AG09319 (cell line): ENCODE measurements at regions not wholly inside any gene's neighbourhood (a gene's known extent, or its start where the extent isn't known, plus 50 kb on each side); places are given as distances from the start of the nearest gene placed in this dataset.
A peak's percentile ranks its signal among the peaks of the same experiment; 100 is the strongest.

Source experiments
- DNase-seq: peaks from one replicate; pipeline ENCODE4 v3.0.0-alpha.2; 2010; ENCODE audit warnings: low read depth; ENCODE audit errors: extremely low read depth
- TF ChIP-seq, protein P1 (sequence below): IDR thresholded peaks from 2 replicates; pipeline ENCODE4 v1.5.1; 2011; ENCODE audit warnings: low read depth, mild to moderate bottlenecking, inconsistent platforms, low read length, moderate library complexity

DNA sequence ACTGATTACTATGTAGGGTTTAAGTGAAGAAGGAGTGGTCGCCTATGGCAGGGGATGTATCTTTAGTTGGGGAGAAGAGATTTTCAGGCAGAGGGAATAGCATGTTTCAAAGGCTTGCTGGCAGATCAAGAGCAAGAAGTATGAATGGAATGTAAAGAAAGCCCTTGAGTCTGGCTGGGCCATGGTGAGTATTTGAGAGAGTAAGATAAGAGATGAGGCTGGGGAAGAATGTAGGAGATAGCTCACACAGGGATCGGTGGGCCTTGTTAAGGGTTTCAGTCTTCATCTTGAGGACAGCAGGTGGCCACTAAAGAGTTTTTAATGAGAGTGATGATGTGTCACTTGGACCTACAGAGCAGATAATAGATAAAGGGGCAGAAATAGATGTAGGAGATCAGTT lies 319.1 kb upstream of the RPS6KA3 start:
- DNase-seq = no peak

DNA sequence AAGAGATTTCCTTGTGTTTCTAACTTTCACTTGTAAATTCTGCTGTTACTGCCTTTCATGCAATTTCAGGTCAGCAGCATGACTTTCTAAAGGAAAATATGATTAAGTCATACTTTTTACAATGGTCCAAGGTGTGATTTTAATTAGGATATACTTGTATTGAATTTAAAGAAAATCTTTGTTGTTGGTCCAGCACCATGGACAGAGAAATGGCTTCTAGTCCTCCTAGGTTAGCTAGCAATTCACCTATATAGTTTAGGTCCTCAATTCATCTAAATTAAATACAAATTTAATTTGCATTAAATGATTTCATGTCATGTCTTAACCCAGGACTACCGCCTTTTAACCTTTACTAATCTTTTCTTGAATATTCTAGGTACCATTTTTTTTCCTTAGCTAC lies 304.9 kb upstream of the RPS6KA3 start:
- TF ChIP-seq, protein P1, sequence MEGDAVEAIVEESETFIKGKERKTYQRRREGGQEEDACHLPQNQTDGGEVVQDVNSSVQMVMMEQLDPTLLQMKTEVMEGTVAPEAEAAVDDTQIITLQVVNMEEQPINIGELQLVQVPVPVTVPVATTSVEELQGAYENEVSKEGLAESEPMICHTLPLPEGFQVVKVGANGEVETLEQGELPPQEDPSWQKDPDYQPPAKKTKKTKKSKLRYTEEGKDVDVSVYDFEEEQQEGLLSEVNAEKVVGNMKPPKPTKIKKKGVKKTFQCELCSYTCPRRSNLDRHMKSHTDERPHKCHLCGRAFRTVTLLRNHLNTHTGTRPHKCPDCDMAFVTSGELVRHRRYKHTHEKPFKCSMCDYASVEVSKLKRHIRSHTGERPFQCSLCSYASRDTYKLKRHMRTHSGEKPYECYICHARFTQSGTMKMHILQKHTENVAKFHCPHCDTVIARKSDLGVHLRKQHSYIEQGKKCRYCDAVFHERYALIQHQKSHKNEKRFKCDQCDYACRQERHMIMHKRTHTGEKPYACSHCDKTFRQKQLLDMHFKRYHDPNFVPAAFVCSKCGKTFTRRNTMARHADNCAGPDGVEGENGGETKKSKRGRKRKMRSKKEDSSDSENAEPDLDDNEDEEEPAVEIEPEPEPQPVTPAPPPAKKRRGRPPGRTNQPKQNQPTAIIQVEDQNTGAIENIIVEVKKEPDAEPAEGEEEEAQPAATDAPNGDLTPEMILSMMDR = no peak
- no peak for DNase-seq

More for the DNA sequence above, 319.1 kb upstream of the RPS6KA3 start:
- TF ChIP-seq, protein P1 = no peak

DNA sequence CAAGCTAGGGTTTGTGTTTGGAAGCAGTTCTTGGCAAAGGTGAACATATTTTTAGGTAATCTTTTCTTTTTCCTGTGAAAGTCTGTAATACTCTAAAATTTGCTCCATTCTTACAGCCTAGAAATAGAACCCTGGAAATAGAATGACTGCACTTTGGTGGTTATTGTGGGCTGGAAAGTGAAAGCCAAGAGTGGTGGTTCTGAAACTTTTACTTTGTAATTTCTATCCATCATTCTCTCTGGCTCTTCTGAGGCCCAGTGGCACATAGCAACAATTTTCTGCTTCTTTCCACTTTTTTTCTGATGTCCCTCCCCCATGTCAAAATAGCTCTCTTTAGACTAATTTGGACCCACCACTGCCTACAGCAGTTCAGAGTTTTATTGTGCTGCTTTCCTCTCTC lies 300.4 kb upstream of the RPS6KA3 start:
- TF ChIP-seq, protein P1 = no peak
- no peak for DNase-seq

GRCh38 chrX:20547611-20548051 lies 280.9 kb upstream of the RPS6KA3 start:
- peak; percentile 7 for DNase-seq
- TF ChIP-seq, protein P1 = no peak

- TF ChIP-seq, protein P1 = no peak
- no peak for DNase-seq
Measured at GRCh38 chrX:20545538-20545937, 278.8 kb upstream of the RPS6KA3 start.

GRCh38 chrX:20542072-20542471 lies 275.4 kb upstream of the RPS6KA3 start:
- no peak for DNase-seq
- TF ChIP-seq, protein P1 = no peak

DNA sequence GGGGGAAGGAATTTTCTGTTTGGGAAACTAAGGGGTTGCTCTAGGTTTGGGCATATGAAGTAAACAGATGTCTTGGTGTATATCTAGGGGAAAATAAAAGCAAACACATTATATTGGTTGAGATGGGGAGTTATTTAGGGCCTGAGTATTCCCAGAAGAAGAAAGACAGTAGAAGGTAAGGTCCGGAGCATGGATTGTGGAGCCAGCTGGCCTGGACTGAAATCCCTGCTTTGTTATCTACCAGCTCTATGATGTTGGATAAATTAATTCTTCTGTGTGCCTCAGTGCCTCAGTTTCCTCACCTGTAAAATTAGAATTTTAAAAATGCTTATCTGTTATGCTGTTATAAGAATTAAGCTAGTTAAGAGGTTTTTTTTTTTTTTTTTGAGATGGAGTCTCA lies 272.3 kb upstream of the RPS6KA3 start:
- DNase-seq = no peak
- TF ChIP-seq, protein P1 = no peak
